Hematopoietic multipotent progenitor cell treated with erythropoietin and hydrocortisone succinate and interleukin-3 and kit ligand, for 8 days (in vitro differentiated cells): ENCODE measurements at regions not wholly inside any gene's neighbourhood (a gene's known extent, or its start where the extent isn't known, plus 50 kb on each side); places are given as distances from the start of the nearest gene placed in this dataset.

ENCODE experiments used
- DNase-seq: peaks from one replicate; pipeline ENCODE4 v3.0.0-alpha.2; 2015

DNA sequence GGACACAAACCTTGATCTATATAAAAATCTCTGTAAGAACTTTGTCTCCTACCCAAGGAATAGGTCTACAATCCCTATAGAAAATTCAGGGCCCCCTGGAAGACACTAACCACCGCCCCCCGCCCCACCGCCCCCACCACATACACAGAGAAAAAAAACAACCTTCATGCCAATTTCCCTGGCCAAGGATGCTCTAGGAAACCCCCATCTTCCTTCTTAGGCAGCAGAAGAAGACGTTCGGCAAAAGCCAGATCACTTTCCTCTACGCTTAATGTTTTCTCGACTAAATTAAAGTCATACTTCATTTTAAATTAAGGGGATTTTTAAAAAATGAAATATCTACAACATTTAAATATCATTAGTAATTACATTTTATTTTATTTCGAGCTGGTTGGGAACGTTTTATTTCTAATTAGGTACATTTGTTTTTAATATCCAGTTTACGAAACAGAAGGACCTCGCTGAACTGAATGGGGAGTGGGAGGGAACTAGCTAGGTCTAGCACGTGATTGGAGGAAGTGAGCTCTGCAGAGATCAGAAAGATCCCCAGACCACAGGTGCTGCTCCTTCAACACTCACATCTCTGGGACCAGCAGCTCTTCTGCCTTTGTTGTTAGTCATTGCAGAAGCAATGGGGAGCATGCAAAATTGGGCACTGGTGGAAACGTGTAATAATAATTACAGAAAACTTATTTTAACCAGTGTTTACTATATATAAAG, 472.3 kb downstream of the MN1 start:
- no peak for DNase-seq

DNA sequence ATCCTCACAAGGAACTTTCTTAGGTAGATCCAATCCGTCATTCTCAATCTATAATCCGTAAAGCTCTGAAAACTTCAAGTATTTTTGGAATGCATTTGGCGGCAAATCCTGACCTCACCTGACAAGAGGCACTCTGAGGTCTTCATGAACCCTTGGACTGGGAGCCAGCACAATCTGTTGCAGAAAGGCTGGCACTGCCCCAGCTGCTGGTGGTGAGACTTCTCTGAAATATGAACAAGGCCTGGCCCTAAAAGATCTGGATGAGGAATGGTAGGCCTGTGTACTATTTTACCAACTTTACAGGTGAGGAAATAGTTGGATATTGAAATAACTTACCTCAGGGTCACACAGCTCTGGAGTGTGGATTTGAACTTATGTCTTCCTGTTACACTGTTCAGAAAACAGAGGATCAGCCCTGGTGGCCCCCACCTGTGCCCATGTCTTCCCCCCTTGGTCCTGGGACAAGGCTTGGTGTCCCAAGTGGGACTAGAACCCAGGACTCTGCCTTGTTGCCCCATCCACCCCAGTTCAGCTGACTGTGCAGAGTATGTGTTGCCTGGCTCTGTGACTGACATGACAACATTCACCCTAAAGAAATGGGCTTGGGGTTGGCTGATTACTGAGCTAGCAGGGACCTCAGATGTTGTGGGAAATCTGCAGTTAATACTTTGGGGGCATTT, 471.4 kb downstream of the MN1 start:
- DNase-seq = no peak

DNA sequence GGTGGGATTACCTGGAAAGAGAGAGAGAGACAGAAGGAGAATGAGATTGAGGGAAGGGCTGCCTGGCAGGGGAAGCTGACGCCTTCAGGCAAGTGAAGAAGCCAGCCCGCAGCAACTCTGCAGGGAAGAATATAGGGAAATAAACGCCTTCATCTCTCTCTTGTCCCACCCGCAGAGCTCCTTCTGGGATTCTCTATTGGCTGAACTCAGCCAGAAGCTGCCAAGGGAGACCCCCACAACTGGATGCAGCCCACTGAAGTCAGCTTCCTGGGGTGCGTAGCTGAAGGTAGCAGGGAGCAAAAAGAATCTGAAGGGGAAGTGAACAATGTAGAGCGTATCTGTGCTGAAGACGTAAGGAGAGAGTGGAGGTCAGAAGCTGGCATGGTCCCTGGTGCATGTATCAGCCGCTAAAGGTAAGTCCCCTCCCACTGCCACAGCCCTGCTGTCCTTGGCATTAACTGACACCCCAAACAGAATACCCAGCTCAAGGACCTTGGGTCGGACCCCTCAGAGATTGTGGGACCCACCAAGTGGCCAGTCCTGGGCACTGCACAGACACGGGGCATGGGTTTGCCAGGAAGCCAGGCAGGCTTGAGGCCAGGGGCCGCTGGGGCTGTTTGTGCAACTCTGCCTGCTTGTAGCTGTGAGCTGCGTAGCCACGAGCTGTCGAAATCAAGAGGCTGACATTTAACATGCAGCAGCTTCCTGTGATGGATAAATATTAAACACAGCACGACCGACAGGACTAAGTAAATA, 469.9 kb downstream of the MN1 start:
- DNase-seq = peak; percentile 12

- DNase-seq = no peak
Observed at GRCh38 chr22:27335102-27335660, 466.4 kb downstream of the MN1 start.

GRCh38 chr22:27336151-27337090, 465.1 kb downstream of the MN1 start:
- DNase-seq = no peak

DNA sequence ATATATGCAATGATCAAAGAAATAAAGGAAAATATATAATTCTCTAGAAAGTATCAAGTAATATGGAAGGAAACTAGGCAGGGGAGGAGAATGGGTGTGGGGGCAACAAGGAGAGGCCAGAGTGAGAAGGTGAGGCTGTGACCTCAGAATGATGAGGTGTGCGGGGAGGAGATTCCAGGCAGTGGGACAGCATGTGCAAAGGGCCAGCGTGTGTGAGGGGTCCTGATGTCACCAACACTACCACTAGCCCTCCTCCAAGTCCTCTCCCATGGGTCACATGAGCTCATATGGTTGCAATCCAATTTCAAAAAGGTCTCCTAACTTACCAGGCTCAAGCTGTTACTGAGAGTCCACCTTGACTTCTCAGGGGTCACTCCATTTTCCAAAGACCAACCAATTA, 463.9 kb downstream of the MN1 start:
- DNase-seq = no peak

GRCh38 chr22:27340047-27340446, 461.5 kb downstream of the MN1 start:
- DNase-seq = no peak

- no peak for DNase-seq
Observed at GRCh38 chr22:27344546-27344945, 457.0 kb downstream of the MN1 start.

DNA sequence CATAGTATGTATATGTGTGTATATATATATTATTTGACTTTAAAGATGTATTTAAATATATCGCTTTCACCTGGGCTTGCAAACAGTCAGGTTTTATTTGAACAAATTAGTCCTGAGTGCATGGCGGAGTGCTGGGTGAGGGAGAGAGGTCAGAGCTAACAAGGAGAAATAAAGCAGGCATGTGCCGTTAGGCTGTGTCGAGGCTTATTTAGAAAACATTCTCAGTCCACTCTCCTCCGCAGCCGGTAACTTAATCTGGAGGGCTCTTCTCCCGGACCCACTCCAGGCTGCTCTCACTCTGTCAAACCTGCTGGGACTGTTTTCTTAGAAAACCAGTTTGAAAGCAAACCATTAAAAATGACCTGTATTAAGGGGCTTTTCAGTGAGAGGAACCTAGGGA, 455.9 kb downstream of the MN1 start:
- no peak for DNase-seq

GRCh38 chr22:27347951-27348350, 453.6 kb downstream of the MN1 start:
- DNase-seq = no peak

GRCh38 chr22:27348634-27349033, 452.9 kb downstream of the MN1 start:
- DNase-seq = no peak

DNA sequence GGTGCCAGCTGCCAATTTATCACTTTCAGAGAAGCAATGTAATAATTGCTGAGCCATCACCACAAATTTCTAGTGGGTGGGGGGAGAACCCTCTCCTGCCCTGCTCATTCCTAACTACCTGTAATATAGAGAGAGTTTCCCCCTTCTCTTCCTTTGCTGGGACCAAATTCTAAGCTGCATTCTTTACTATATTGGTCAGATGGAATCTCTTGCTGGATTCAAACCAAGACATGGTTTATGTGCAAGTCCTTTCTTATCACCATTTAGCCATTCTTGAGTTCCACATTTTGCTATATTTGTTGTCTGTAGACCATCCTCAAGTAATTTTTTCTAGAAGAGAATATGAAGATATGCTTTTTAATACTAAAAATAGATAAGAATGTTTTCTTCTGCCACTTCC, 452.1 kb downstream of the MN1 start:
- DNase-seq = no peak

DNA sequence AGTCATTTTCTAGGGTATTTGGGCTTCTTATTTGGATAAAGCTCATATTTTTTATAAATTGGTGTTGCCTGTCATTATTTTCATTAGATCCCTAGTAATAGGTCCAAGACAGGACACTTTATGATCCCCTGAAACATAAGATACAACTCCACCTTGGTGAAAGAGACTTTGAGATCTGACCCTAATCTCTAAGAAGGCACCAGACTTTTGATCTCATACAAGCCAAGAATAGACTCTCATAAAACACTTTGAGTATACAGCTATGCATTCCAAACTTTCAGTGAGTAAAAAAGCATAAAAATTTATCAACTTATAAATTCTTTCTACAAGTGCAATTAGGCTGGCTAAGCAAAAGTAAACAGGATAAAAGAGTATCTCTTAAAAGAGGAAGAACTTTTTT, 451.2 kb downstream of the MN1 start:
- no peak for DNase-seq

DNA sequence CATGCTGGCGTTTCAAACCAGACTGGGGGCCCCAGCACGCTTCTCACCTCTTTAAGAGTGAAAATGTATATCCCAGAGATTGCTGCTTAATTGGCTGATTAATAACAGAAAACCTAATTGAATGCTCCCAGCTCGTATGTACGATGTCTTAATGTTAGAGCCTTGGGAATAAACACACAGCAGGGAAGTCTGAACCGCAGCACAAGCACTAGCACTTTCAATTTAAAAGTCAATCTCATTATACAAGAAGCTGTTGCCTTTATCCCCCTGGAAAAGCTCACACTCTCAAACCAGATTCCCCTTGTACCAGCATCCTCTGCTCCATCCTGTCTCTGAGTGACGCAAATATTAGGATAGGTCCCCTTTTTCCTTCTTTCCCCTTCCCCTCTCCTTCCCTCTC, 449.1 kb downstream of the MN1 start:
- no peak for DNase-seq

DNA sequence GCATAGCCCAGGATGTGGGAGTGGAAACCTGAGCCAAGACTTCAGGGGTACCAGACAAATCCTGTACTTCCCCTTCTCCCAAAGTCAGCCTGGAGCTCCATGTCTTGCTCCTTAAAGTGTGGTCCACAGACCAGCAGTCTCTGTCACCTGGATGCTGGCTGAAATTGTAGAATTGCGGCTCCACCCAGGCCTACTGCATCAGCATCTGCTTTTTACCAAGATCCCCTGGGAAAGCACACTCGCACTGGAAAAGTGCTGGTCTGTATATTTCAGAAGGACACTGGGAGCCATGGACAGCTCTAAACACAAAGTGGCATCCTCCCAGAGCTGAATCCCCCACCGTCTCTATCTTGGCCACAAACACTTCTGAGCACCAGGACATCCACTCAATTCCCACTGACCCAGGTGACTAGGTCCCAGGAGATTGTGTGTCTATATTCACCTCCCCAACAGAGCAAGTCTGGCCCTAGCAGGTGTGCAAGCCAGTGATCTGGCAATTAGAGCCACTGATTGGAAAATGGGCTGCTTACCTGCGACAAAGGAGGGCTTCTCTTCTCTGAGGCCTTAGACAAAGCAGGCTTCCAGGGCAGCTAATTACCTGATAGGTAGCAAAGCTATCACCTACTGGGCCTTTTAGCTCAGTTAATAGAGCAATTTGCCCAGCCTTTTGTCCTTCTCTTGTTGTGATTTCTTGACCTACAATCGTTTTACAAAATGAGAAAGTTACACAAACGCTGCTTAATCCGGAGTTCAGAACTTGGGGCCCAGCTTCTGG, 443.3 kb downstream of the MN1 start:
- DNase-seq = no peak

GRCh38 chr22:27370269-27370668, 431.3 kb downstream of the MN1 start:
- DNase-seq = peak; percentile 24

GRCh38 chr22:27370987-27371386, 430.6 kb downstream of the MN1 start:
- DNase-seq = no peak

GRCh38 chr22:27372364-27372763, 429.2 kb downstream of the MN1 start:
- DNase-seq = no peak

DNA sequence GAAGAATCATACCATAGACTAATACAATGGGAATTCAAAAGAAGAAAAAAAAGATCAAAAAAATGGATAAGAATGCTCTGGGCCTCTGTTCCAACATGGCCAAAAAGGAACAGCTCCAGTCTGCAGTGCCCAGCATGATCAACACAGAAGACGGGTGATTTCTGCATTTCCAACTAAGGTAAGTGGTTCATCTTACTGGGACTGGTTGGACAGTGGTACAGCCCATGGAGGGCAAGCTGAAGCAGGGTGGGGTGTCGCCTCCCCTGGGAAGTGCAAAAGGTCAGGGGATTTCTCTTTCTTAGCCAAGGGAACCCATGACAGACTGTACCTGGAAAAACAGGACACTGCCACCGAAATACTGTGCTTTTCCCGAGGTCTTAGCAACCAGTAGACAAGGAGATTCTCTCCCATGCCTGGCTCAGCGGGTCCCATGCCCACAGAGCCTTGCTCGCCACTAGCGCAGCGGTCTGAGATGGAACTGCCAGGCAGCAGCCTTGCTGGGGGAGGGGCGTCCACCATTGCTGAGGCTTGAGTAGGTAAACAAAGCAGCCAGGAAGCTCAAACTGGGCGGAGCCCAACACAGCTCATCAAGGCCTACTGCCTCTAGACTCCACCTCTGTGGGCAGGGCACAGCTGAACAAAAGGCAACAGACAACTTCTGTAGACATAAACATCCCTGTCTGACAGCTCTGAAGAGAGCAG, 428.4 kb downstream of the MN1 start:
- DNase-seq = no peak

GRCh38 chr22:27377501-27378295, 423.9 kb downstream of the MN1 start:
- DNase-seq = no peak
